ENCODE measurements at regions not wholly inside any gene's neighbourhood (a gene's known extent, or its start where the extent isn't known, plus 50 kb on each side); places are given as distances from the start of the nearest gene placed in this dataset.

- H3K36me3 ChIP-seq (ENCODE audit: control insufficient read depth in 2 of 2, insufficient read depth in 1 of 2, low read length in 2 of 2), result no peaks in the 10 kb centered on the region
- no peaks in the 10 kb centered on the region for H3K9me3 ChIP-seq (ENCODE audit: control insufficient read depth, insufficient read depth, low read depth, low read length)
- ChIA-PET POLR2A (no interaction called here), CTCF (no interaction called here)
- TF ChIP-seq ZNF530 (tag by site-specific recombination; IDR thresholded peaks at IDR 0.05; ENCODE audit: low read depth), result no peak
- TF ChIP-seq ZNF571 (tag by site-specific recombination; IDR thresholded peaks at IDR 0.05), result no peak
- TF ChIP-seq ZNF2 (tag by site-specific recombination; IDR thresholded peaks at IDR 0.05), result no peak
- no peak for TF ChIP-seq SALL2 (tag by site-specific recombination; IDR thresholded peaks at IDR 0.05; ENCODE audit: borderline replicate concordance)
- no peak for TF ChIP-seq ZNF391 (tag by site-specific recombination; IDR thresholded peaks at IDR 0.05; ENCODE audit: borderline replicate concordance, low read depth)
- TF ChIP-seq EGR2 (tag by site-specific recombination; IDR thresholded peaks at IDR 0.05; ENCODE audit: low read depth), result no peak
- no peak for TF ChIP-seq ZNF335 (tag by site-specific recombination; conservative IDR thresholded peaks at IDR 0.05)
- TF ChIP-seq ZNF837 (tag by site-specific recombination; IDR thresholded peaks at IDR 0.05), result no peak
- no peak for TF ChIP-seq ZNF624 (tag by site-specific recombination; IDR thresholded peaks at IDR 0.05)
- TF ChIP-seq ZNF114 (tag by site-specific recombination; IDR thresholded peaks at IDR 0.05), result no peak
- TF ChIP-seq ZNF660 (tag by site-specific recombination; IDR thresholded peaks at IDR 0.05), result no peak
- TF ChIP-seq ZNF747 (tag by site-specific recombination; IDR thresholded peaks at IDR 0.05), result no peak
- TF ChIP-seq ZNF560 (tag by site-specific recombination; IDR thresholded peaks at IDR 0.05; ENCODE audit: borderline replicate concordance), result no peak
- no peak for TF ChIP-seq ZNF366 (tag by site-specific recombination; conservative IDR thresholded peaks at IDR 0.05)
- no peak for TF ChIP-seq ZNF214 (tag by site-specific recombination; IDR thresholded peaks at IDR 0.05; ENCODE audit: borderline replicate concordance)
- no peak for TF ChIP-seq ZNF629 (tag by site-specific recombination; IDR thresholded peaks at IDR 0.05)
- no peak for TF ChIP-seq ZNF202 (tag by site-specific recombination; IDR thresholded peaks at IDR 0.05; ENCODE audit: borderline replicate concordance)
- TF ChIP-seq, protein P1, sequence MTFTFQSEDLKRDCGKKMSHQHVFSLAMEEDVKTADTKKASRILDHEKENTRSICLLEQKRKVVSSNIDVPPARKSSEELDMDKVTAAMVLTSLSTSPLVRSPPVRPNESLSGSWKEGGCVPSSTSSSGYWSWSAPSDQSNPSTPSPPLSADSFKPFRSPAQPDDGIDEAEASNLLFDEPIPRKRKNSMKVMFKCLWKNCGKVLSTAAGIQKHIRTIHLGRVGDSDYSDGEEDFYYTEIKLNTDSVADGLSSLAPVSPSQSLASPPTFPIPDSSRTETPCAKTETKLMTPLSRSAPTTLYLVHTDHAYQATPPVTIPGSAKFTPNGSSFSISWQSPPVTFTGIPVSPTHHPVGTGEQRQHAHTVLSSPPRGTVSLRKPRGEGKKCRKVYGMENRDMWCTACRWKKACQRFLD (tag by site-specific recombination; IDR thresholded peaks at IDR 0.05), result no peak
- no peak overlapping the region for H3K27ac ChIP-seq (ENCODE audit: extremely low read depth, low read depth, low read length)
- no peak overlapping the region for H3K4me3 ChIP-seq (ENCODE audit: low read depth, low read length)
- no peaks in the 10 kb centered on the region for H3K4me1 ChIP-seq (ENCODE audit: control insufficient read depth, insufficient read depth, low read length)
Observed at GRCh38 chrX:93932471-93933220, 258.6 kb downstream of the FAM133A start.

DNA sequence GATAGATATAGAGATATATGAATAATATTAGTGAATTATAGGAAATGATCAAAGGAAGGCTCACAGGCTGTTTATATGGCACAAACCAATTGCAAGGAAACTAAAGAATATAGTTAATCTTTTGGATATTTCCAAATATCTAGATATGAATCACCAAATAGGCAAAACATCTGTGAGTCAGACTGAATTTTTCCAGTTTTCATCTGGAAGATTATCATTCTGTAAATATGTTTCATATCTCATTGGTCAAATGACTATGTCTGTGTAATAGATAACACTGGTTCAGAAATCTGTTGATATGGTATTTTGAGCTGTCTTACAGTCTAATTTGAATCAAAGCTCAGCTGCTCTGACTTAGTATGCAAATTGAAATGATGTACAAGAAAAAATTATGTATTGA is 303.6 kb downstream of the FAM133A start:
- TF ChIP-seq ZNF335 (tag by site-specific recombination; conservative IDR thresholded peaks at IDR 0.05) (no peak), ZNF354C (tag by site-specific recombination; IDR thresholded peaks at IDR 0.05; ENCODE audit: borderline replicate concordance, low read depth) (no peak), ZNF10 (tag by site-specific recombination; IDR thresholded peaks at IDR 0.05) (no peak), BCL11A (tag by site-specific recombination; IDR thresholded peaks at IDR 0.05; ENCODE audit: low read depth) (no peak), ZNF530 (tag by site-specific recombination; IDR thresholded peaks at IDR 0.05; ENCODE audit: low read depth) (no peak)
- Histone ChIP-seq H3K4me1 (ENCODE audit: control insufficient read depth, insufficient read depth, low read length) (no peaks in the 10 kb centered on the region), H3K36me3 (ENCODE audit: control insufficient read depth in 2 of 2, insufficient read depth in 1 of 2, low read length in 2 of 2) (no peaks in the 10 kb centered on the region), H3K9me3 (ENCODE audit: control insufficient read depth, insufficient read depth, low read depth, low read length) (no peaks in the 10 kb centered on the region), H3K27ac (ENCODE audit: extremely low read depth, low read depth, low read length) (no peak overlapping the region), H3K4me3 (ENCODE audit: low read depth, low read length) (no peak overlapping the region)
- CTCF ChIA-PET, result no interaction called here
- POLR2A ChIA-PET, result no interaction called here
